GM23338 (cell line): ENCODE measurements at regions not wholly inside any gene's neighbourhood (a gene's known extent, or its start where the extent isn't known, plus 50 kb on each side); places are given as distances from the start of the nearest gene placed in this dataset.

ENCODE experiments used
- TF ChIP-seq, protein P1 (sequence below): IDR thresholded peaks from 2 replicates; pipeline ENCODE4 v1.6.1; 2016; ENCODE audit warnings: antibody characterized with exemption
- TF ChIP-seq, protein P2 (sequence below), 2 experiments: fragments of 200-600 bp in 1 of 2; sonication (generic) in 1 of 2; conservative IDR thresholded peaks; 2 replicates each; pipeline versions ENCODE4 v1.5.1 to v1.6.1; 2016 to 2017; ENCODE audit warnings: antibody characterized with exemption in 2 of 2, low read depth in 2 of 2, mild to moderate bottlenecking in 2 of 2, moderate library complexity in 1 of 2

DNA sequence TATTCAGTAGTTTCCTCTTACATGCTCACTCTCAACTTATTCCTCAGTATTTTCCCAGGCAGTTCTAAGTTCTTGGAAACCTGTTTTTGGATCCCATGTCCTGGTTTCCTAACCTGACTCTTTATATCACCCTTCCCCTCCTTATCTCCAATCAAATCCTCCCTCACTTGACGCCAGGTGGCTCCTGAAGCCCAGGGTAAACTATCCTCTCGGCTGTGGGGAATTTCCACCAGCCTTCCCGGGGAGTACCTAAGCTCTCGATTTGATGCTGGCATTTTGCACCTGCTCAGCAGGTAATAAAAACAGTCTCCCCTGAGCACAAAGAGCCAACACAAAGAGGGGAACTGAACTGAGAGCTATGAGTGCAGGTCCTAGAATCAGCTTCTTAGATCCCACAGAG lies 538.0 kb downstream of the SLC4A3 start:
- TF ChIP-seq, protein P1, sequence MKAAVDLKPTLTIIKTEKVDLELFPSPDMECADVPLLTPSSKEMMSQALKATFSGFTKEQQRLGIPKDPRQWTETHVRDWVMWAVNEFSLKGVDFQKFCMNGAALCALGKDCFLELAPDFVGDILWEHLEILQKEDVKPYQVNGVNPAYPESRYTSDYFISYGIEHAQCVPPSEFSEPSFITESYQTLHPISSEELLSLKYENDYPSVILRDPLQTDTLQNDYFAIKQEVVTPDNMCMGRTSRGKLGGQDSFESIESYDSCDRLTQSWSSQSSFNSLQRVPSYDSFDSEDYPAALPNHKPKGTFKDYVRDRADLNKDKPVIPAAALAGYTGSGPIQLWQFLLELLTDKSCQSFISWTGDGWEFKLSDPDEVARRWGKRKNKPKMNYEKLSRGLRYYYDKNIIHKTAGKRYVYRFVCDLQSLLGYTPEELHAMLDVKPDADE: no peak
- TF ChIP-seq, protein P2, sequence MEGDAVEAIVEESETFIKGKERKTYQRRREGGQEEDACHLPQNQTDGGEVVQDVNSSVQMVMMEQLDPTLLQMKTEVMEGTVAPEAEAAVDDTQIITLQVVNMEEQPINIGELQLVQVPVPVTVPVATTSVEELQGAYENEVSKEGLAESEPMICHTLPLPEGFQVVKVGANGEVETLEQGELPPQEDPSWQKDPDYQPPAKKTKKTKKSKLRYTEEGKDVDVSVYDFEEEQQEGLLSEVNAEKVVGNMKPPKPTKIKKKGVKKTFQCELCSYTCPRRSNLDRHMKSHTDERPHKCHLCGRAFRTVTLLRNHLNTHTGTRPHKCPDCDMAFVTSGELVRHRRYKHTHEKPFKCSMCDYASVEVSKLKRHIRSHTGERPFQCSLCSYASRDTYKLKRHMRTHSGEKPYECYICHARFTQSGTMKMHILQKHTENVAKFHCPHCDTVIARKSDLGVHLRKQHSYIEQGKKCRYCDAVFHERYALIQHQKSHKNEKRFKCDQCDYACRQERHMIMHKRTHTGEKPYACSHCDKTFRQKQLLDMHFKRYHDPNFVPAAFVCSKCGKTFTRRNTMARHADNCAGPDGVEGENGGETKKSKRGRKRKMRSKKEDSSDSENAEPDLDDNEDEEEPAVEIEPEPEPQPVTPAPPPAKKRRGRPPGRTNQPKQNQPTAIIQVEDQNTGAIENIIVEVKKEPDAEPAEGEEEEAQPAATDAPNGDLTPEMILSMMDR (conservative IDR thresholded peaks at IDR 0.05; ENCODE audit: low read depth in 2 of 2): peak; percentile 39 to 64; a peak in 3 of 4 replicates
